ENCODE measurements at regions not wholly inside any gene's neighbourhood (a gene's known extent, or its start where the extent isn't known, plus 50 kb on each side); places are given as distances from the start of the nearest gene placed in this dataset.

DNA sequence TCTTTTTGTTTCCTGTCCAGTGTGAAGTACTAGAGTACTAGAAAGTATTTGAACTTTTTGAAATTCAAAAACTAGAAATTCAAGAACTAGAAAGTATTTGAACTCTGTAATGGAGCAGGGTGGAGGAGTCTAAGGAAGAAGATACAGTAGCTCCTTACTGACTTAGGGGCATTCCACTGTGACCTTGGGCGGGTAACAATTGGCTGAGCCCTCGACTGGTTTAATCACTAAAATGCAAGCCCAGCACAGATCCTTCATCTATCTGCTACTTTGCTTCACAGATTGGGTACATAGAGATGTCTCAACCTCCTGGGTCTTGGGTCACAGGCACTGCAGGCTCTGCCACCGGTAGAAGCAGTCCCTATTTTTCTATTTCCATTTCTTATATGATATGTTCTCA lies 462.1 kb upstream of the AGTR1 start:
- H3K36me3 ChIP-seq (ENCODE audit: control insufficient read depth, insufficient read depth, low read length), result no peaks in the 10 kb centered on the region
- no peaks in the 10 kb centered on the region for H3K4me1 ChIP-seq
- no peak overlapping the region for H3K4me2 ChIP-seq (ENCODE audit: low read length)
- no peaks in the 10 kb centered on the region for H3K9me3 ChIP-seq (ENCODE audit: control insufficient read depth, low read length)
- no peaks in the 10 kb centered on the region for H3K79me2 ChIP-seq
- H2AFZ ChIP-seq, result no peak overlapping the region
- no peak overlapping the region for H3K9ac ChIP-seq
- TF ChIP-seq, protein P1, sequence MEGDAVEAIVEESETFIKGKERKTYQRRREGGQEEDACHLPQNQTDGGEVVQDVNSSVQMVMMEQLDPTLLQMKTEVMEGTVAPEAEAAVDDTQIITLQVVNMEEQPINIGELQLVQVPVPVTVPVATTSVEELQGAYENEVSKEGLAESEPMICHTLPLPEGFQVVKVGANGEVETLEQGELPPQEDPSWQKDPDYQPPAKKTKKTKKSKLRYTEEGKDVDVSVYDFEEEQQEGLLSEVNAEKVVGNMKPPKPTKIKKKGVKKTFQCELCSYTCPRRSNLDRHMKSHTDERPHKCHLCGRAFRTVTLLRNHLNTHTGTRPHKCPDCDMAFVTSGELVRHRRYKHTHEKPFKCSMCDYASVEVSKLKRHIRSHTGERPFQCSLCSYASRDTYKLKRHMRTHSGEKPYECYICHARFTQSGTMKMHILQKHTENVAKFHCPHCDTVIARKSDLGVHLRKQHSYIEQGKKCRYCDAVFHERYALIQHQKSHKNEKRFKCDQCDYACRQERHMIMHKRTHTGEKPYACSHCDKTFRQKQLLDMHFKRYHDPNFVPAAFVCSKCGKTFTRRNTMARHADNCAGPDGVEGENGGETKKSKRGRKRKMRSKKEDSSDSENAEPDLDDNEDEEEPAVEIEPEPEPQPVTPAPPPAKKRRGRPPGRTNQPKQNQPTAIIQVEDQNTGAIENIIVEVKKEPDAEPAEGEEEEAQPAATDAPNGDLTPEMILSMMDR (IDR thresholded peaks at IDR 0.05), result no peak
- no peak overlapping the region for H3K27ac ChIP-seq
- no peak overlapping the region for H3K4me3 ChIP-seq (ENCODE audit: low read depth, low read length)
- no peaks in the 10 kb centered on the region for H3K27me3 ChIP-seq (ENCODE audit: control insufficient read depth, insufficient read depth, low read length)

DNA sequence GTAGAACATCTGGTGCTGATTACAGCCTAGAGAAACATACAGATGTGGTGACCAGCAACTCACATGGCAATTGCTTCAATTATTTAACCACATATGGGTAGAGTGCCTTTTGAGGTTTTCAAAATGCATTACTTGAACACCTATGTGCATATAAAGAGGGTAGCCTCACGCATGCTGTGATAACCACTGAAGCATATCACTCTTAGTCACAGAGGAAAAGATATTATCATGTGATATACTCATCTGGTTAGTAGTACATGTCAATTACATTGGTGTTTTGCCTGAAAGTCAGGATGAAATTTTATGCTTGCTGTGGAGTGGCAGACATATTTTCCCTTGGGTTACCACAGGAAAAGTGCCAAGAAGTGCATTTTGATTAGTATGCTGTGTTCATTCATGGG lies 459.3 kb upstream of the AGTR1 start:
- Histone ChIP-seq H3K4me2 (ENCODE audit: low read length) (no peak overlapping the region), H3K9ac (no peak overlapping the region), H3K9me3 (ENCODE audit: control insufficient read depth, low read length) (no peaks in the 10 kb centered on the region), H3K27me3 (ENCODE audit: control insufficient read depth, insufficient read depth, low read length) (no peaks in the 10 kb centered on the region), H3K27ac (no peak overlapping the region), H3K36me3 (ENCODE audit: control insufficient read depth, insufficient read depth, low read length) (no peaks in the 10 kb centered on the region), H3K79me2 (no peaks in the 10 kb centered on the region), H3K4me3 (ENCODE audit: low read depth, low read length) (no peak overlapping the region), H2AFZ (no peak overlapping the region), H3K4me1 (no peaks in the 10 kb centered on the region)
- TF ChIP-seq, protein P1 (IDR thresholded peaks at IDR 0.05), result no peak

DNA sequence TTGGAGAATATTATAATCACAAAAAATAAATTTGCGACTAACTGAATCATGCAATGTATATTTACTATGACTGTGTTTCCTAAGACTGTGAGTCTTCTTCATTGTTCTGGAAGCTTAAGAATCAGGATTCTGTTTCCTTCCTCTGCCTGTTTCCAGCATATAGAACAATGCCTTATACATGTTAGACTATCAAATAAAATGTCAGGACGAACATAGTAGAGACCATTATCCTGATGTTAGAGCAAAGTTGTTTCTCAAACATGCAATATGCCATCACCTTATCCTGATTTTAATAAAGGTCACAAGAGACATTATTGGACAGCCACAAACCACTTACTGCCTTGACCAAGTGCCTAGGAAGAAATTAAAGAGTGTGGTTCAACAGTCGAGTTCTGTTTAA lies 457.4 kb upstream of the AGTR1 start:
- no peak overlapping the region for H3K27ac ChIP-seq
- no peaks in the 10 kb centered on the region for H3K9me3 ChIP-seq (ENCODE audit: control insufficient read depth, low read length)
- H3K36me3 ChIP-seq (ENCODE audit: control insufficient read depth, insufficient read depth, low read length), result no peaks in the 10 kb centered on the region
- TF ChIP-seq, protein P1 (IDR thresholded peaks at IDR 0.05), result no peak
- no peaks in the 10 kb centered on the region for H3K27me3 ChIP-seq (ENCODE audit: control insufficient read depth, insufficient read depth, low read length)
- H3K4me3 ChIP-seq (ENCODE audit: low read depth, low read length), result no peak overlapping the region
- H2AFZ ChIP-seq, result no peak overlapping the region
- no peaks in the 10 kb centered on the region for H3K79me2 ChIP-seq
- no peaks in the 10 kb centered on the region for H3K4me1 ChIP-seq
- no peak overlapping the region for H3K9ac ChIP-seq
- H3K4me2 ChIP-seq (ENCODE audit: low read length), result no peak overlapping the region

DNA sequence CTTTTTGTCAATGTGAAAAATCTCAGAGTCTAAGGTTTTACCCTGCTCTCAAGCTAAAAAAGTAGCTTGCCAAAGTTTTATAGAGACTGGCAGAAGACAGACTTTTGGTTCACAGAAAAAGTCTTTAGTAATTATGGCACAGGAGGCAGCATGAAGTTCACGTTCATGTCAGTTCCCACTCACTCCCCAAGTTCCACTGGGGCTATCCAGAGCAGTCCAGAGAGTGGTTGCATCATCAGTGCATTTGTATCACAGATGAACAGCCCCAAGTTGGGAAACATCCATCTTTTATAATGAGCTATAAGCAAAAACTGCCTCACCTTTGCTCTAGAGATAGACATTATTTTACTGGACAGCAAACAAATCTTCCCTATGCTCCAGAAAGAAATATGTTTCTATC lies 454.1 kb upstream of the AGTR1 start:
- H3K9ac ChIP-seq, result no peak overlapping the region

More for the DNA sequence above, 454.1 kb upstream of the AGTR1 start:
- Histone ChIP-seq H3K27me3 (ENCODE audit: control insufficient read depth, insufficient read depth, low read length) (no peaks in the 10 kb centered on the region), H3K27ac (no peak overlapping the region), H3K9me3 (ENCODE audit: control insufficient read depth, low read length) (no peaks in the 10 kb centered on the region), H2AFZ (no peak overlapping the region), H3K4me1 (no peaks in the 10 kb centered on the region), H3K36me3 (ENCODE audit: control insufficient read depth, insufficient read depth, low read length) (no peaks in the 10 kb centered on the region), H3K79me2 (no peaks in the 10 kb centered on the region), H3K4me2 (ENCODE audit: low read length) (no peak overlapping the region), H3K4me3 (ENCODE audit: low read depth, low read length) (no peak overlapping the region)
- TF ChIP-seq, protein P1 (IDR thresholded peaks at IDR 0.05), result no peak

Data from parathyroid adenoma (tissue), 2 donors.